NCI-H345 treated with DMSO at 0.1 percent for 48 hours (cell line): ENCODE measurements at regions not wholly inside any gene's neighbourhood (a gene's known extent, or its start where the extent isn't known, plus 50 kb on each side); places are given as distances from the start of the nearest gene placed in this dataset.
"Not testable (repeated sequence)": the region's sequence is repeated elsewhere in the genome, so short reads cannot be mapped to it uniquely, and the experiment has no call there.

ENCODE experiments used
- DNase-seq: peaks from one replicate; lab custom pipeline; 2025; ENCODE audit not compliant: unreplicated experiment; lab: John Stamatoyannopoulos, UW

DNA sequence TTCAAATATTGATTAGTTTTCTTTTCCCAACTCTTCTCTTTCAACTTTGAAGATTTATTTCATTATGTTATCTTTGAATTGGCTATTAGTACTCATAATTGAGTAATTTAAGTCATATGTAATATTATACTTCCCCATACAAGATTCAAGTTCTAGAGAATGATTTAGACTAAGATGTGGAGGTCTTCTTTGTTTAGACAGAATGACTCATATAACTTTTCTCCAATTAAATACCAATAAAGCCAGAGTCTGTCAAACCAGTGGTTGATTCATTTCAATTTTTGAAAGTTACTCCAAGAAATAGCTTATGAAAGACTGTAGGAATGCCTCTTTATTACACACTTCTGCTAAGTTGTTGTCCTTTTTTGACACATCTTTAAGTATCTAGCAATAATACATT is 115.8 kb upstream of the SLC35F3 start:
- DNase-seq = no peak

- DNase-seq = no peak
Observed at GRCh38 chr1:233790121-233790520, 114.4 kb upstream of the SLC35F3 start.

- peak; percentile 52 for DNase-seq
Observed at GRCh38 chr1:233790662-233791371, 113.7 kb upstream of the SLC35F3 start.

GRCh38 chr1:233791372-233791703 is 113.1 kb upstream of the SLC35F3 start:
- DNase-seq = no peak

- no peak for DNase-seq
Observed at GRCh38 chr1:233791721-233792120, 112.8 kb upstream of the SLC35F3 start.

DNA sequence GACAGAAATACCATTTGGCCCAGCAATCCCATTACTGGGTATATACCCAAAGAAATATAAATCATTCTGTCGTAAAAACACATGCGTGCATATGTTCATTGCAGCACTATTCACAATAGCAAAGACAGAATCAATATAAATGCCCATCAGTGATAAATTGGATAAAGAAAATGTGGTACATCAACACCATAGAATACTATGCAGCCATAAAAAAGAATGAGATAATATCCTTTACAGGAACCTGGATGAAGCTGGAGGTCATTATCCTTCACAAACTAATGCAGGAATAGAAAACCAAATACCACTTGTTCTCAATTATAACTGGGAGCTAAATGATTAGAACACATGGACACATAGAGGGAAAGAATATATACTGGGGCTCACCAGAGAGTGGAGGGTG is 109.6 kb upstream of the SLC35F3 start:
- DNase-seq = no peak

DNA sequence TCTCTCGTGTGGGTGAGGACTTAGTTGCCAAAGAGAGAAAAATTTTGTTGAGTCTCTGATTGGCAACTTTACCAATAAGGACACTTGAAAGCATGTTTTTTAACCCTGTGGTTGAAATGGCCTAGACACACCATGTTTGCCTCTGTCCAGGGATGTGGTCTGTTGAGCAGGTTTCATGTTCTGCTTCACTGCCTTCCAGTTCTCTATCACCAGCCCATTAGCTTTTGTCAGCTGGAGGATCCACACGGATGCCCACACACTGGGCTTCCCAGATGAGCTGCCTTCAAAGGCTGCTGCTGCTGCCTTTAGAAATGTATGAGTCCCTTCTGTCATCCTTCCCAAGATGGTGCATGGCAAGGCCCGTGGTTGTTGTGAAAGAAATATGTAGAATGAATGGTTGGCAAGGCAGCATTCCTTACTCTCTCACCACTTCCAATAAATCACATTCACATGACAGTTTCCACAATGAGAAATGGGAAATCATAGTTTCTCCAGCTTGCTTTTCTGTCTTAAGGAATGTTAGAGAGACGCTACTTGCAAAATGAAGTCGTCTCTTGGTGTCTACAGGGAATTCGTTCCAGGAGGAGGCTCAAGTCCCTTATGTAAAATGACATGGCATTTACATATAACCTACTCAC is 108.2 kb upstream of the SLC35F3 start:
- no peak for DNase-seq

GRCh38 chr1:233802611-233803010 is 101.9 kb upstream of the SLC35F3 start:
- DNase-seq = no peak

DNA sequence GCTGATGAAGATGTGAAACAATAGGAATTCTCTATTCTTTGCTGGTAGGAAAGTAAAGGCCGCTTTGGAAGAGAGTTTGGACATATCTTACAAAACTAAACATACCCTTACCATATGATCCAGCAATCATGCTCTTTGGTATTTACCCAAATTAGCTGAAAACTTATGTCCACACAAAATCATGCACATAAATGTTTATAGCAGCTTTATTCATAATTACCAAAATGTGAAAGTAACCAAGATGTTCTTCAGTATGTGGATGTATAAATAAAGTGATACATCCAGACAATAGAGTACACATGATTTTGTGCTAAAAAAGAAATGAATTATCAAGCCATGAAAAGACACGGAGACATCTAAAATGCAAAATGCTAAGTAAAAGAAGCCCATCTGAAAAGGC is 98.7 kb upstream of the SLC35F3 start:
- no peak for DNase-seq

DNA sequence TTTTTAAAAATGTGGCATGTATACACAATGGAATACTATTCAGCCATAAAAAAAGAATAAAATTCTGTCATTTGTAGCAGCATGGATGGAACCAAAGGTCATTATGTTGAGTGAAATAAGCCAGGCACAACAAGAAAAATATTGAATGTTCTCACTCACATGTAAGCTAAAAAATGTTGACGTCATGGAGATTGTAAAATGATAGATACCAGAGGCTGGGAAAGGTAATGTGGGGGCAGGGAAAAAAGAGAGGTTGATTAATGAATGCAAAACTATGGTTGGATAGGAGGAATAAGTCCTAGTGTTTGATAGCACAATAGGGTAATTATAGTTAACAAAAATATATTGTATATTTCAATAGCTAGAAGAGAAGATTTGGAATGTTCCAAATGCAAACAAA is 89.1 kb upstream of the SLC35F3 start:
- DNase-seq = no peak

DNA sequence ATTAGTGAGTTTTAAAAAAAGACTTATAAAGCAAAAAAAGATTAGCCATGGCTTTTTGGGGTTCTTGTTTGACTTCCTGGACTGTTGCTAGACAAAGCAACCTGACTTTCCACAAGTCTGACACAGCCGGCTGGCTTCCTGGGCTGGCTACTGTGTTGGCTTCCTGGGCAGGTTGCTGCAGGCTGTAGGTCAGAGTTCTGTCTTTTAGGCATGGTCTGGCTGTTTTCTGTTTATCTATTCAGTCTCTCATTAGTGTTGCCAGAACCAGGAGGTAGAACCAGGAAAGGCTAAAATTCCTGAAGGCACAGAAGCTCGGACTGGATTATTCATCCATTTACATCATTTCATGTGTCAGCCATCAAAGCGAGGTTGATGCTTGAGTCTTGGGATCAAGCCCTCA is 88.6 kb upstream of the SLC35F3 start:
- no peak for DNase-seq

- no peak for DNase-seq
Observed at GRCh38 chr1:233816348-233816747, 88.1 kb upstream of the SLC35F3 start.

DNA sequence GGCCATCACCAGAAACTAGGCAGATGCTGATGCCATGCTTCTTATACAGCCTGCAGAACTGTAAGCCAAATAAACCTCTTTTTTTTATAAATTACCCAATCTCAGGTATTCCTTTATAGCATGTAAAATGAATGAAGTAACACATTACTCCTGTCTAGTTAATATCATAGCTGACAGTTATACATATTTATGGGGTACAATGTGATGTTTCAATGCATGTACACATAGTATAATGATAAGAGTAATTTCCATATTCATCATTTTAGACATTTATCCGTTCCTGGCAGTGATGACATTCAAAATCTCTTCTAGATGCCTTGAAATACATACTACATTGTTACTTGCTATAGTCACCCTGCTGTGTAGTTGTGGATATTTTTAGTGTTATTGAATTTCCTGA is 85.4 kb upstream of the SLC35F3 start:
- no peak for DNase-seq

DNA sequence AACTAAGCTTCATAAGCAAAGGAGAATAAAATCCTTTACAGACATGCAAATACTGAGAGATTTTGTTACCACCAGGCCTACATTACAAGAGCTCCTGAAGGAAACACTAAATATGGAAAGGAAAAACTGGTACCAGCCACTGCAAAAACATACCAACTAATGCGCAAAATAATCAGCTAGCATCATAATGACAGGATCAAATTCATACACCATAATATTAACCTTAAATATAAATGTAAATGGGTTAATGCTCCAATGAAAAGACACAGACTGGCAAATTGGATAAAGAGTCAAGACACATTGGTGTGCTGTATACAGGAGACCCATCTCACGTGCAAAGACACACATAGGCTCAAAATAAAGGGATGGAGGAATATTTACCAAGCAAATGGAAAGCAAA is 80.3 kb upstream of the SLC35F3 start:
- not testable (repeated sequence) for DNase-seq

- DNase-seq = not testable (repeated sequence)
Observed at GRCh38 chr1:233827937-233828336, 76.5 kb upstream of the SLC35F3 start.

DNA sequence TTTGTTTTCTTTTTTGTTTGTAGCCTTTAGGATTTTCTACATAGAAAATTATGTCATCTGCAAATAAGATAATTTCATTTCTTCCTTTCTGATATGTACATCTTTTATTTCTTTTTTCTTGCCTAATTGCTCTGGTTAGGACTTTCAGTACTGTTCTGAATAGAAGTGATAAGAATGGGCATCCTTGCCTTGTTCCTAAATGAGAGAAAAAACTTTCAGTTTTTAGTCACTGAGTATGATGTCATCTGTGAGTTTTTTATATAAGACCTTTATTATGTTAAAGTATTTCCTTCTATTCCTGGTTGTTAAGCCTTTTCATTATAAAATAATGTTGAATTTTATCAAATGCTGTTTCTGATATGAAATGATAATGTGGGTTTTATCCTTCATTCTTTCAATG is 76.0 kb upstream of the SLC35F3 start:
- no peak for DNase-seq

DNA sequence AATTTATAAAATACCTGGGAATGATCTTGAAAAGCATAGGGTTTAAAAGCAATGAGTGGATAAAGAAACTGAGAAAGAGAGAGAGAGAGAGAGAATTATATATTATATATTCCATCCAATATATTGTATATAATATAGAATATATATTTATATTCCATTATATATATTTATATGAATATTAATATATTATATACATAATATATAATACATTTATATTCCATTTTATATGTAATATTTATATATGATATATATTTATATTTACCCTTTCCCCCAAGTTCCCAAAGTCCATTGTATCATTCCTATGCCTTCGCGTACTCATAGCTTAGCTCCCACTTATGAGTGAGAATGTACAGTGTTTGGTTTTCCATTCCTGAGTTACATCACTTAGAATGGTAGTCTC is 69.9 kb upstream of the SLC35F3 start:
- no peak for DNase-seq

GRCh38 chr1:233838207-233838606 is 66.3 kb upstream of the SLC35F3 start:
- DNase-seq = not testable (repeated sequence)

- DNase-seq = no peak
Observed at GRCh38 chr1:233843525-233844204, 60.8 kb upstream of the SLC35F3 start.

DNA sequence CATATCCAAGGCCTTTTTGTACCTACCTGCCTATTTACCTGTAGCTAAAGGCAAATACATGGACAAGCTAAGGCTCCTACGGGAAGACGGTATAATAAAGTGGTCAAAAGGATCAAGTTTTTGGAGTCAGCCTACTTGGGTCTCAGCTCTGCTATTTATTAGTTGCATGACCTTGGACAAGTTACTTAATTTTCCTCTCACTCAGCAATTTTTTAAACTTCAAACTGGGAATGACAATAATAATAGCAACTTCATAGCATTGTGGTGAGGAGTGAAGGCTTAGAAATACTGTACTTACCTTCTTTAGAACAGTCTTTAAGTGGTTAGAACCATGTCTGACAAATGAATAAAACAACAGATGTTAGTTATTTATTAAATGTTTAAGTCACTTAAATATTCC is 60.2 kb upstream of the SLC35F3 start:
- DNase-seq = no peak

GRCh38 chr1:233844692-233845091 is 59.8 kb upstream of the SLC35F3 start:
- DNase-seq = no peak
